Thyroid gland (tissue), 4 donors: ENCODE measurements at regions not wholly inside any gene's neighbourhood (a gene's known extent, or its start where the extent isn't known, plus 50 kb on each side); places are given as distances from the start of the nearest gene placed in this dataset.

Experiments used
- CTCF ChIP-seq, 6 experiments: fragments of 200-600 bp in 3 of 6; fragments of 450-650 bp in 3 of 6; sonication (generic) in 3 of 6; IDR thresholded peaks; one replicate each; pipeline ENCODE4 v1.5.1; 2016 to 2019; ENCODE audit warnings: antibody characterized with exemption in 6 of 6, mild to moderate bottlenecking in 2 of 6, inconsistent platforms in 1 of 6, moderate library complexity in 1 of 6
- POLR2A ChIP-seq, 2 donors: fragments of 450-650 bp; IDR thresholded peaks; one replicate each; pipeline ENCODE4 v1.6.1; 2017; ENCODE audit warnings: antibody characterized with exemption in 2 of 2, mild to moderate bottlenecking in 2 of 2, moderate library complexity in 1 of 2

GRCh38 chr10:57741751-57742150 lies 525.9 kb downstream of the IPMK start:
- TF ChIP-seq CTCF (IDR thresholded peaks at IDR 0.05) (no peak), POLR2A (IDR thresholded peaks at IDR 0.05) (no peak)
